H1 (cell line): ENCODE measurements at regions not wholly inside any gene's neighbourhood (a gene's known extent, or its start where the extent isn't known, plus 50 kb on each side); places are given as distances from the start of the nearest gene placed in this dataset.

Source experiments
- CTCF ChIA-PET: fragments of 300-600 bp; sonication (Branson Sonifier 250); formaldehyde crosslinking; loops from one replicate; lab custom pipeline; 2021; ENCODE audit not compliant: partially characterized antibody; lab: Charles Lee
- POLR2A ChIA-PET: fragments of 300-600 bp; sonication (Branson Sonifier 250); formaldehyde crosslinking; loops from one replicate; lab custom pipeline; 2021; ENCODE audit warnings: inconsistent platforms; ENCODE audit not compliant: partially characterized antibody; lab: Charles Lee
- DNase-seq, 2 experiments: peaks; one replicate each; pipeline versions ENCODE4 v3.0.0 to v3.0.0-alpha.2; 2010 to 2022; ENCODE audit warnings: low spot score in 2 of 2, low read depth in 1 of 2, mixed read lengths in 1 of 2
- FAIRE-seq: peaks from 2 replicates; lab custom pipeline; 2011; peaks lifted over from hg19 to GRCh38; lab: Jason Lieb, UNC
- H2AFZ ChIP-seq: 2 replicates; pipeline ENCODE4 v1.8.1; 2012; ENCODE audit warnings: low read length, inconsistent platforms
- H2AK5ac ChIP-seq: 2 replicates; pipeline ENCODE4 v1.6.1; 2013; ENCODE audit warnings: low read depth, low read length
- H2BK120ac ChIP-seq: replicated peaks from 2 replicates; pipeline ENCODE3; 2013; ENCODE audit warnings: low read depth, low read length, inconsistent platforms
- H2BK12ac ChIP-seq: 2 replicates; pipeline ENCODE4 v1.6.1; 2013; ENCODE audit warnings: low read depth, low read length
- H2BK15ac ChIP-seq: 2 replicates; pipeline ENCODE4 v1.6.1; 2013; ENCODE audit warnings: low read length
- H2BK20ac ChIP-seq: 2 replicates; pipeline ENCODE4 v1.6.1; 2013; ENCODE audit warnings: low read length
- H2BK5ac ChIP-seq: 2 replicates; pipeline ENCODE4 v1.6.1; 2013; ENCODE audit warnings: low read depth, low read length
- H3K14ac ChIP-seq: 2 replicates; pipeline ENCODE4 v1.6.1; 2013; ENCODE audit warnings: inconsistent platforms; ENCODE audit not compliant: insufficient read length
- H3K18ac ChIP-seq: 2 replicates; pipeline ENCODE4 v1.6.1; 2013; ENCODE audit warnings: low read length; ENCODE audit errors: extremely low read depth
- H3K23ac ChIP-seq: 2 replicates; pipeline ENCODE4 v1.6.1; 2013; ENCODE audit warnings: inconsistent platforms; ENCODE audit not compliant: insufficient read length
- H3K23me2 ChIP-seq: 2 replicates; pipeline ENCODE4 v1.6.1; 2013; ENCODE audit warnings: low read depth, low read length
- H3K27ac ChIP-seq: 2 replicates; pipeline ENCODE4 v1.6.1; 2011; ENCODE audit warnings: low read depth, low read length, inconsistent platforms
- H3K27me3 ChIP-seq, 4 experiments: replicated peaks in 1 of 4; 1 replicate in 1 of 4; 2 replicates in 3 of 4; pipeline versions ENCODE4 v1.6.1 to v1.8.1; 2011 to 2013; ENCODE audit warnings: low read length in 3 of 4, mild to moderate bottlenecking in 3 of 4, inconsistent platforms in 2 of 4, mixed read lengths in 2 of 4, moderate library complexity in 1 of 4; ENCODE audit not compliant: control insufficient read depth in 3 of 4, insufficient read depth in 3 of 4; ENCODE audit errors: extremely low read depth in 1 of 4
- H3K36me3 ChIP-seq, 4 experiments: 2 replicates each; pipeline versions ENCODE4 v1.6.1 to v1.8.1; 2011 to 2013; ENCODE audit warnings: mild to moderate bottlenecking in 4 of 4, low read length in 3 of 4, moderate library complexity in 2 of 4, control low read depth in 1 of 4, inconsistent platforms in 1 of 4; ENCODE audit not compliant: insufficient read depth in 4 of 4, control insufficient read depth in 2 of 4
- H3K4ac ChIP-seq: replicated peaks from 2 replicates; pipeline ENCODE3; 2013; ENCODE audit warnings: low read length, low read depth, mixed read lengths, inconsistent platforms; ENCODE audit not compliant: insufficient read length
- H3K4me1 ChIP-seq, 4 experiments: replicated peaks in 1 of 4; 1 replicate in 1 of 4; 2 replicates in 3 of 4; pipeline versions ENCODE4 v1.6.1 to v1.8.1; 2011 to 2013; ENCODE audit warnings: low read length in 3 of 4, inconsistent platforms in 2 of 4, mixed read lengths in 1 of 4; ENCODE audit not compliant: insufficient read depth in 4 of 4, control insufficient read depth in 3 of 4
- H3K4me2 ChIP-seq, 2 experiments: 2 replicates each; pipeline versions ENCODE4 v1.6.1 to v1.8.1; 2011 to 2013; ENCODE audit warnings: low read depth in 2 of 2, low read length in 2 of 2, control low read depth in 1 of 2, inconsistent platforms in 1 of 2, mild to moderate bottlenecking in 1 of 2; ENCODE audit not compliant: insufficient read depth in 1 of 2
- H3K4me3 ChIP-seq, 4 experiments: fragments of 200-600, 300-600 bp in 1 of 4; sonication (generic), shearing (Covaris generic), sonication (Bioruptor Twin) in 1 of 4; 2 replicates each; pipeline versions ENCODE4 v1.5.1 to v1.8.1; 2011 to 2016; ENCODE audit warnings: low read length in 4 of 4, low read depth in 3 of 4, control low read depth in 2 of 4, inconsistent platforms in 2 of 4, mild to moderate bottlenecking in 2 of 4, mixed read lengths in 1 of 4, moderate library complexity in 1 of 4; ENCODE audit not compliant: insufficient read depth in 2 of 4; ENCODE audit errors: extremely low read depth in 1 of 4
- H3K56ac ChIP-seq: replicated peaks from 2 replicates; pipeline ENCODE3; 2013; ENCODE audit warnings: low read depth, mild to moderate bottlenecking, mixed read lengths, low read length, inconsistent platforms; ENCODE audit not compliant: insufficient read length
- H3K79me1 ChIP-seq: 2 replicates; pipeline ENCODE4 v1.6.1; 2013; ENCODE audit warnings: low read depth, low read length, control low read depth
- H3K79me2 ChIP-seq, 2 experiments: 2 replicates each; pipeline versions ENCODE4 v1.6.1 to v1.8.1; 2012 to 2013; ENCODE audit warnings: low read length in 2 of 2, mild to moderate bottlenecking in 2 of 2, inconsistent platforms in 1 of 2; ENCODE audit not compliant: insufficient read depth in 2 of 2, control insufficient read depth in 1 of 2
- H3K9ac ChIP-seq, 4 experiments: replicated peaks in 1 of 4; 1 replicate in 1 of 4; 2 replicates in 3 of 4; pipeline versions ENCODE4 v1.6.1 to v1.8.1; 2011 to 2013; ENCODE audit warnings: low read depth in 3 of 4, low read length in 3 of 4, control low read depth in 2 of 4, mild to moderate bottlenecking in 2 of 4, moderate library complexity in 2 of 4, inconsistent platforms in 1 of 4; ENCODE audit errors: extremely low read depth in 1 of 4
- H3K9me3 ChIP-seq, 2 experiments: 2 replicates each; pipeline versions ENCODE4 v1.6.1 to v1.8.1; 2012 to 2013; ENCODE audit warnings: mild to moderate bottlenecking in 2 of 2, moderate library complexity in 2 of 2, control low read depth in 1 of 2, inconsistent platforms in 1 of 2, low read depth in 1 of 2, low read length in 1 of 2, mixed read lengths in 1 of 2; ENCODE audit not compliant: insufficient read depth in 2 of 2
- H4K20me1 ChIP-seq, 2 experiments: replicated peaks in 1 of 2; 2 replicates each; pipeline versions ENCODE3 to v1.8.1; 2011 to 2013; ENCODE audit warnings: inconsistent platforms in 2 of 2, low read length in 2 of 2, mild to moderate bottlenecking in 1 of 2; ENCODE audit not compliant: insufficient read depth in 2 of 2, control insufficient read depth in 1 of 2
- H4K5ac ChIP-seq: 2 replicates; pipeline ENCODE4 v1.6.1; 2013; ENCODE audit warnings: low read length, low read depth, mixed read lengths, inconsistent platforms; ENCODE audit not compliant: insufficient read length
- H4K8ac ChIP-seq: 2 replicates; pipeline ENCODE4 v1.8.0; 2013; ENCODE audit warnings: mild to moderate bottlenecking, moderate library complexity, low read length, inconsistent platforms; ENCODE audit not compliant: insufficient read depth; ENCODE audit errors: extremely low read depth
- H4K91ac ChIP-seq: replicated peaks from 2 replicates; pipeline ENCODE3; 2013; ENCODE audit warnings: low read length, mixed read lengths, inconsistent platforms; ENCODE audit not compliant: insufficient read length
- EGR1 ChIP-seq: IDR thresholded peaks from 2 replicates; pipeline ENCODE4 v1.6.1; 2011; ENCODE audit warnings: low read depth, low read length, borderline replicate concordance
- HDAC2 ChIP-seq, 2 experiments: fragments of 300-600 bp in 1 of 2; sonication (generic) in 1 of 2; IDR thresholded peaks; 2 replicates each; pipeline ENCODE4 v1.6.1; 2011 to 2012; ENCODE audit warnings: low read depth in 2 of 2, low read length in 2 of 2, mild to moderate bottlenecking in 2 of 2, moderate library complexity in 2 of 2, borderline replicate concordance in 1 of 2, inconsistent platforms in 1 of 2
- JUN ChIP-seq: IDR thresholded peaks from 2 replicates; pipeline ENCODE4 v1.6.1; 2011; ENCODE audit warnings: low read depth, mild to moderate bottlenecking, improper control_type of control experiment, low read length
- NANOG ChIP-seq: IDR thresholded peaks from 2 replicates; pipeline ENCODE4 v1.6.1; 2011; ENCODE audit warnings: low read length, low read depth, mild to moderate bottlenecking, inconsistent platforms; ENCODE audit not compliant: insufficient read depth, poor library complexity, severe bottlenecking
- SIX5 ChIP-seq: IDR thresholded peaks from 2 replicates; pipeline ENCODE4 v1.6.1; 2011; ENCODE audit warnings: mild to moderate bottlenecking, low read depth, low read length
- SRF ChIP-seq: IDR thresholded peaks from 2 replicates; pipeline ENCODE4 v1.6.1; 2011; ENCODE audit warnings: mild to moderate bottlenecking, low read depth, low read length, moderate library complexity
- TEAD4 ChIP-seq: IDR thresholded peaks from 2 replicates; pipeline ENCODE4 v1.6.1; 2012; ENCODE audit warnings: low read depth, low read length, inconsistent platforms, mixed read lengths
- TF ChIP-seq, protein P1 (sequence below): IDR thresholded peaks from 2 replicates; pipeline ENCODE4 v1.6.1; 2012; ENCODE audit warnings: inconsistent platforms
- TF ChIP-seq, protein P2 (sequence below): IDR thresholded peaks from 2 replicates; pipeline ENCODE4 v1.6.1; 2012; ENCODE audit warnings: inconsistent platforms

DNA sequence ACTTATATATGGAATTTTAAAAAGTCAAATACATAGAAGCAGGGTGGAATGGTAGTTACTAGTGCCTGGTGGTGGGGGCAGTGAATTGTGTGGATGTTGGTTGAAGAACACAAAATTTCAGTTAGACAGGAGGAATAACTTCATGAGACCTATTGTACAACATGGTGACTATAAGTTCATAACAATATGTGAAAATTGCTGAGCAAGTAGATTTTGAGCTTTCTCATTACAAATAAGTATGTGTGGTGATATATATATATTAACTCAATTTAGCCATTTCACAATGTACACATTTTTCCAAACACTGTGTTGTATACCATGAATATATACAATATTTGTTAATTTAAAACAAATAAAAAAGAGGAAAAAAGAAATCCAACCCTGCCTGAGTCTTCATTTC lies 641.1 kb downstream of the DIAPH3 start:
- no peak overlapping the region for H3K14ac ChIP-seq
- no peak overlapping the region for H3K4ac ChIP-seq
- POLR2A ChIA-PET = no interaction called here
- H3K9ac ChIP-seq = no peak overlapping the region
- H2BK12ac ChIP-seq = no peak overlapping the region
- H3K23ac ChIP-seq = no peak overlapping the region
- H2BK5ac ChIP-seq = no peak overlapping the region
- H3K79me1 ChIP-seq = no peaks in the 10 kb centered on the region
- H3K4me1 ChIP-seq = no peaks in the 10 kb centered on the region
- no peak overlapping the region for H2BK20ac ChIP-seq
- DNase-seq (no peak), FAIRE-seq (no peak)
- H3K27ac ChIP-seq = no peak overlapping the region
- no peaks in the 10 kb centered on the region for H3K36me3 ChIP-seq
- no peak overlapping the region for H3K4me3 ChIP-seq
- H3K9me3 ChIP-seq = no peaks in the 10 kb centered on the region
- TF ChIP-seq, protein P1, sequence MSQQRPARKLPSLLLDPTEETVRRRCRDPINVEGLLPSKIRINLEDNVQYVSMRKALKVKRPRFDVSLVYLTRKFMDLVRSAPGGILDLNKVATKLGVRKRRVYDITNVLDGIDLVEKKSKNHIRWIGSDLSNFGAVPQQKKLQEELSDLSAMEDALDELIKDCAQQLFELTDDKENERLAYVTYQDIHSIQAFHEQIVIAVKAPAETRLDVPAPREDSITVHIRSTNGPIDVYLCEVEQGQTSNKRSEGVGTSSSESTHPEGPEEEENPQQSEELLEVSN = no peak
- TF ChIP-seq HDAC2 (IDR thresholded peaks at IDR 0.05; ENCODE audit: borderline replicate concordance in 1 of 2, low read depth in 2 of 2, low read length in 2 of 2) = no peak
- TF ChIP-seq TEAD4 = no peak
- TF ChIP-seq SRF = no peak
- no peak for TF ChIP-seq EGR1
- TF ChIP-seq, protein P2, sequence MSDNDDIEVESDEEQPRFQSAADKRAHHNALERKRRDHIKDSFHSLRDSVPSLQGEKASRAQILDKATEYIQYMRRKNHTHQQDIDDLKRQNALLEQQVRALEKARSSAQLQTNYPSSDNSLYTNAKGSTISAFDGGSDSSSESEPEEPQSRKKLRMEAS = no peak
- TF ChIP-seq NANOG = no peak
- no peak for TF ChIP-seq JUN
- TF ChIP-seq SIX5 = no peak
- H3K27me3 ChIP-seq = no peaks in the 10 kb centered on the region
- CTCF ChIA-PET = interaction anchor here (0.7 kb wide), 1 partner anchor 83 kb away, joined by 3 read pairs; no protein-coding TSS in a partner anchor
- H3K18ac ChIP-seq = no peak overlapping the region
- no peak overlapping the region for H2BK120ac ChIP-seq
- H3K56ac ChIP-seq = no peak overlapping the region
- no peaks in the 10 kb centered on the region for H3K79me2 ChIP-seq
- no peaks in the 10 kb centered on the region for H4K20me1 ChIP-seq
- no peak overlapping the region for H3K4me2 ChIP-seq
- no peak overlapping the region for H2BK15ac ChIP-seq
- no peak overlapping the region for H4K8ac ChIP-seq
- no peak overlapping the region for H2AK5ac ChIP-seq
- no peak overlapping the region for H4K91ac ChIP-seq
- H2AFZ ChIP-seq = no peak overlapping the region
- H4K5ac ChIP-seq = no peak overlapping the region
- no peaks in the 10 kb centered on the region for H3K23me2 ChIP-seq
